ENCODE measurements at regions not wholly inside any gene's neighbourhood (a gene's known extent, or its start where the extent isn't known, plus 50 kb on each side); places are given as distances from the start of the nearest gene placed in this dataset.
"Not testable (repeated sequence)": the region's sequence is repeated elsewhere in the genome, so short reads cannot be mapped to it uniquely, and the experiment has no call there.

DNA sequence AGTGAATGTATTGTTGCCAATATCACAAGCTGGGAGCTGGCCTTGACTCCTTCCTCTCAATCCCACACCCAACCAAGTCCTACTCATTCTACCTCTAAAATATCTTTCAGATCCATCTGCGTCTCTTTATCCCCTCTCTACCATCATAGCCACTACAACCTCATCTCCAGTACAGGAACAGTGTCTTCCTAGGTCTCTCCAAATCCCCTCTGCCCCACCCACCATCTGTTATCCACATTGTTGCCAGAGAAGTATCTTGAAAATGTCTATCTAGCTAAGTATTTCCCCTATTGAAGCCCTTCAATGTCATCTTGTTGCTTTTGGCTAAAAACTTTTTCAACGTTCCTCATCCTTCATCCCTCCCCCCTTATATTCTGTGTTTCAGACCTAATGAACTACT, 244.7 kb downstream of the C12orf75 start:
- H3K27me3 Mint-ChIP-seq, result peaks cover 3% of the 10 kb centered on the region
- POLR2A ChIA-PET, result no interaction called here
- ATAC-seq (ENCODE audit: low read depth) (no peak), DNase-seq (no peak)
- no peak overlapping the region for H3K4me3 Mint-ChIP-seq
- H3K4me1 Mint-ChIP-seq, result no peaks in the 10 kb centered on the region
- no peaks in the 10 kb centered on the region for H3K9me3 Mint-ChIP-seq
- H3K36me3 Mint-ChIP-seq, result no peaks in the 10 kb centered on the region
- H3K27ac Mint-ChIP-seq, result no peak overlapping the region

DNA sequence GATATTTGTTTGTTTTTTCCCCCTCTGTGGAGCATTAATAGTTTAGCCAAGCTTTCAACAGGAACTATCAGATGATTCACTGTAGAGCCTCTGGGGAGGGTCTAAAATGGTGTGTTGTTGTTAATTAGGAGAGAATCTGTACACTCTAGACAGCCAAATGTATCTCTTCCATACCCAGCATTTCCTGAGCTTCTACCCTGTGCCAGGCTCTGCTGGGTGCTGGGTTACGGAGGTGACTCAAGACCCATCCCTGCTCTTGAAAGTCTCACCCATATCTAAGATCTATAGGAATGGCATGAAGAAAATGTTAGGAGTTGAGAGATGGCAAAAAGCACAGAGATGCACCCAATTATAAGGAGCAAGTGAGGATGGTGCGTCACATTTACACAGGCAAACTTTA, 245.8 kb downstream of the C12orf75 start:
- H3K4me1 Mint-ChIP-seq, result no peaks in the 10 kb centered on the region
- no peak overlapping the region for H3K4me3 Mint-ChIP-seq
- H3K9me3 Mint-ChIP-seq, result no peaks in the 10 kb centered on the region
- POLR2A ChIA-PET, result no interaction called here
- peaks cover 3% of the 10 kb centered on the region for H3K27me3 Mint-ChIP-seq
- no peaks in the 10 kb centered on the region for H3K36me3 Mint-ChIP-seq
- no peak overlapping the region for H3K27ac Mint-ChIP-seq
- ATAC-seq (ENCODE audit: low read depth), result no peak
- DNase-seq, result no peak

DNA sequence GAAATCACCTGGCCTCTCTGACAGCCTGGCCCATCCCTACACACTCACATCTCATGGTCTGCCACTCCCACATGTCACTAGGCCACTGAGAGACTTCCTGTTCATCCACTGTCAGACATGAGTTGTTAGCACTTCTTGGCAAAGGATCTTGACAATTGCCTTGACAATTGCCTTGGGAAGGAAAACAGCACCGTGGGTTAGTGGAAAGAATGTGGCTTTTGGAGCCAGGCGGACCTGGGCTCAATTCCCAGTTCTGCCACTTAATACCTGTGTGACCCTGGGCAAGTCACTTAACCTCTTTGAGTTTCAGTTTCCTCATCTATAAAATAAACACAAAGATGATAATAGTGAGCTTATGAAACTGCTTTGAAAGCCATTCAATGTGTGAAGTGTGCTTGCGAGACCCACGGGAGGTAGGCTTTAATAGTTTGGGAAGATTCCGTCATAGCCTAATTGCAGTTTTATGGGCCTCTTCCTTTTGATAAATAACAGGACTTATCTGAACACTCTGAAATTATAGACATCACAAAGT, 250.4 kb downstream of the C12orf75 start:
- DNase-seq (no peak), ATAC-seq (ENCODE audit: low read depth) (no peak)
- Mint-ChIP-seq H3K9me3 (no peaks in the 10 kb centered on the region), H3K4me3 (no peak overlapping the region), H3K36me3 (no peaks in the 10 kb centered on the region), H3K27me3 (peaks cover 7% of the 10 kb centered on the region), H3K4me1 (no peaks in the 10 kb centered on the region), H3K27ac (no peak overlapping the region)
- POLR2A ChIA-PET, result no interaction called here

DNA sequence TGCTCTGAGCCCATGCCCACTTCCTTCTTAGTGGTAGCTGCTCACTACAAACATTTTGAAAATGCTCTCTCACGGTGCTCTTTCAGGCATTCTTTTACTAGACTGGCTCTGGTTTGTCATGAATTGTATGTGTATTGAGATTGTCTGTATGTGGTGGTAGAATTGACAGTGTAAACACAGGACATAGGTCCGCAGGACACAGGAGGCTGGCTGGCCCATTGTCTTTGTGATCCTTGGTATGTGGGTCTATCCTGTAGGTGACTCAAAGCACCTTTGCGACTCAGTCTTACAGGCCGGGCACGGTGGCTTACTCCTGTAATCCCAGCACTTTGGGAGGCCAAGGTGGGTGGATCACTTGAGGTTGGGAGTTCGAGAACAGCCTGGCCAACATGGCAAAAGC, 250.9 kb downstream of the C12orf75 start:
- POLR2A ChIA-PET, result no interaction called here

DNA sequence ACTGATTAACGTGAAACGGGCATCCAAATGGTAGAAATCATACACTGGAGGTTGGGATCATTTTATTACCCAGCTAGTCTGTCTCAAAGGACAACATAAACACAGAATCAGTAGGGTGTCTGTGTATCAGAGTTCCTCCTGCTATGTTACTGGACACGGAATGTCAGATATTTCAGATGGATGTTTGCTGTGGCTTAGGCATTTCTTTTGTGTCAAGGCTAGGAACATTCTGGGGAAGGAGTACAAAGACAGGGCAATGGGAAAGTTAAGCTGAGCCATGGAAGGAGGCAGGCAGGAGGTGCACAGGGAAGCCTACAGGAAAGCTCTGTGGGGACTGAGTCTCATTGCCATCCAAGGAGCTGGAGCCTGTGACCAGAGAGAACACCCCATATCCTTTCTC, 254.6 kb downstream of the C12orf75 start:
- ATAC-seq (ENCODE audit: low read depth) (no peak), DNase-seq (no peak)
- no peaks in the 10 kb centered on the region for H3K4me1 Mint-ChIP-seq
- H3K4me3 Mint-ChIP-seq, result no peak overlapping the region
- H3K9me3 Mint-ChIP-seq, result no peaks in the 10 kb centered on the region
- peaks cover 9% of the 10 kb centered on the region for H3K27me3 Mint-ChIP-seq
- no peaks in the 10 kb centered on the region for H3K36me3 Mint-ChIP-seq
- H3K27ac Mint-ChIP-seq, result no peak overlapping the region
- POLR2A ChIA-PET, result no interaction called here

More for the DNA sequence above, 250.9 kb downstream of the C12orf75 start:
- peaks cover 11% of the 10 kb centered on the region for H3K27me3 Mint-ChIP-seq
- H3K27ac Mint-ChIP-seq, result no peak overlapping the region
- ATAC-seq (ENCODE audit: low read depth), result no peak
- no peaks in the 10 kb centered on the region for H3K36me3 Mint-ChIP-seq
- H3K4me3 Mint-ChIP-seq, result no peak overlapping the region
- DNase-seq, result no peak
- no peaks in the 10 kb centered on the region for H3K4me1 Mint-ChIP-seq
- no peaks in the 10 kb centered on the region for H3K9me3 Mint-ChIP-seq

DNA sequence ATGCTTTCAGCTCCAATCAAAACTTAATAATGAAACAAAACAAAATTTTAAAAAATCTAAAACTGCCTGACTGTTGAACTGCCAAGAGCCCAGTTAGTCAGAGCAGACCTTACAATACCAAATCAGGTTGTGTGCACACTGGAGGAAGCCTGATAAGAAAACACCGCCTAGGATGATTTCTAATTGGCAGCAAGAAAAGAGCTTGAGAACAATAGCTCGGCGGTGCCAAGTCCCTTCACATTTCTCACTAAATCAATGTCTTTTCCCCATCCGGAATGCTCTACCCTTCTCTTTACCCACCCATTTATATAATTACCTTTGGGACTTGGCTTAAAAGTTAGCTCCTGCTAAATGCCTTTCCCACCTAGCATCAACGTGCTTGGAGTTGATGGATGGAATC, 256.7 kb downstream of the C12orf75 start:
- no peaks in the 10 kb centered on the region for H3K4me1 Mint-ChIP-seq
- ATAC-seq (ENCODE audit: low read depth) (no peak), DNase-seq (no peak)
- H3K4me3 Mint-ChIP-seq, result no peak overlapping the region
- POLR2A ChIA-PET, result no interaction called here
- H3K36me3 Mint-ChIP-seq, result no peaks in the 10 kb centered on the region
- no peak overlapping the region for H3K27ac Mint-ChIP-seq
- peaks cover 9% of the 10 kb centered on the region for H3K27me3 Mint-ChIP-seq
- H3K9me3 Mint-ChIP-seq, result no peaks in the 10 kb centered on the region

DNA sequence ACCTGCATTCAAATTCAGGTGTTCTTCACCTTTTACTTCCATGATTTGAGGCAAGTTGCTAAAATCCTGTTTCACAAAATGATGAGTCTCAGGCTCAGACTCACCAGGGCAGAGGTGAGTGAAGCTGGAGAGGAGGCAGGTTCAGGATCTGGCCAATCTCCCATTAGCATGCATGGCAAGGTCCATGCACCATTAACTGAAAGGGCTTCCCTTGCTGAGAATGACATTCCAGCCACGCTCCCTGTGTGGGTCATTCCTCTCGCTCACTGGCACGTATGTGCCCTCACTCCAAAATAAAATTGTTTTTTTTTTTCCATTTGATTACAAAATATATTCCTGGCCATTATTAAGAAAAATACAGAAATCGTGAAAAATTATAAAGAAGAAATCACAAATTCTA, 257.6 kb downstream of the C12orf75 start:
- Mint-ChIP-seq H3K4me3 (no peak overlapping the region), H3K4me1 (no peaks in the 10 kb centered on the region), H3K27me3 (peaks cover 9% of the 10 kb centered on the region), H3K27ac (no peak overlapping the region), H3K9me3 (no peaks in the 10 kb centered on the region), H3K36me3 (no peaks in the 10 kb centered on the region)
- ATAC-seq (ENCODE audit: low read depth) (no peak), DNase-seq (no peak)
- POLR2A ChIA-PET, result no interaction called here

DNA sequence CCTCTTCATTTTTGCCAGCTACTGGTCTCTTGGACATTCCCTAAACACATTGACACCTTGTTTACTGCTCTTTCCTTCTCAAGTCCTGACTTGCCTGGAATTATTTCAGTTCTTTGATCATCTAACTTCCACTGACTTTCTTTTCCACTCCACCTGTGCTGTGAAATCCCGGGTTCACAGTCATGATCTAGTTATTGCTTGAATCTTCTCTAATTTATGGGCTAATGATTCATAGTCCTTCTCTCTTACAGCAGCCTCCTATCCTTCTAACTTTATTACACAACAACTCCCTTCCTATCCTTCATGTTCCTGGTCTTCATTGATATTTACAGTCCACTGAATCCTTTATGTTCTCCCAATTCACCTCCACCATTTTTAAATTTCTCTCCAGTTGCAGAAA, 260.1 kb downstream of the C12orf75 start:
- no peak overlapping the region for H3K4me3 Mint-ChIP-seq
- no peak overlapping the region for H3K27ac Mint-ChIP-seq
- ATAC-seq (ENCODE audit: low read depth) (no peak), DNase-seq (no peak)
- H3K27me3 Mint-ChIP-seq, result peaks cover 5% of the 10 kb centered on the region
- no peaks in the 10 kb centered on the region for H3K9me3 Mint-ChIP-seq
- H3K36me3 Mint-ChIP-seq, result no peaks in the 10 kb centered on the region
- POLR2A ChIA-PET, result no interaction called here
- no peaks in the 10 kb centered on the region for H3K4me1 Mint-ChIP-seq

DNA sequence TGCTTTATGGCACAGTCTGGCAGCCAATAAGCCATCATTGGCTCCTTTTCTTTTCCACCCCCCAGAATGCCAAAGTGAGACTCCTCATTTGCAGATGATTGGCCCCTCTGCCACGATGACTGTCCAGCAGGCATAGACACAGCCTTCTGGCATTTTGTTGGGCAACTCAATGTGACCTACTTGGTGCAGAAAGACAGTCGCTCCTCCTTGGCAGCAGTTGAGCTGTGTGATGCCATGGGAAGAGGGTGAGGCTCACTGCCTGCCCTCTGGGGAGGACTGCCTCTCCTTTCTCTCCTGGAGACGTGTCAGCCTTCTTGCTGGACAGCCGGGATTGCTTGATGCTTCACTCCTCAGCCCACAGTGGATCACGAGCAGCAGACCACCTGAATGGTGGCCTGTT, 264.9 kb downstream of the C12orf75 start:
- Mint-ChIP-seq H3K27me3 (no peaks in the 10 kb centered on the region), H3K4me3 (no peak overlapping the region), H3K4me1 (no peaks in the 10 kb centered on the region), H3K27ac (no peak overlapping the region), H3K9me3 (no peaks in the 10 kb centered on the region), H3K36me3 (no peaks in the 10 kb centered on the region)
- POLR2A ChIA-PET, result no interaction called here
- no peak for ATAC-seq (ENCODE audit: low read depth)
- DNase-seq, result no peak

DNA sequence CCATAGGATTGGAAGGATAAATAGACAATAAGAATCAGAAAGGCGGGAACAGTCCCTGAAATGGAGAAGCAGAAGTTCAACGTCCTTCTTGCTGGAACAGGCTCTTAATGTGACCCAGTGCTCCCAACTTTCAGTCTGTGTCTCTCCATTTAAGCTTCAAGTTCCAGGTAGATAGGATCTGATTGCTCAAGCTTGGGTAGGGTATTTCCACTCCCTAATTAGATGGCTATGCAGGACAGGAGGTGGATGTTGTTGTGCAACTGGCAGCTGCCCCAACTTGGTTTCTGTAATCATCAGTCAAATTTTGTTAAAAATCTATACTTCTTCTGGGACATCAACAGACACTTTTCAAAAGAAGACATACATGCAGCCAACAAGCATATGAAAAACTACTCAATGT, 266.2 kb downstream of the C12orf75 start:
- H3K27ac Mint-ChIP-seq, result no peak overlapping the region
- ATAC-seq (ENCODE audit: low read depth) (no peak), DNase-seq (no peak)
- POLR2A ChIA-PET, result no interaction called here
- H3K9me3 Mint-ChIP-seq, result no peaks in the 10 kb centered on the region
- no peaks in the 10 kb centered on the region for H3K36me3 Mint-ChIP-seq
- no peaks in the 10 kb centered on the region for H3K4me1 Mint-ChIP-seq
- no peaks in the 10 kb centered on the region for H3K27me3 Mint-ChIP-seq
- H3K4me3 Mint-ChIP-seq, result no peak overlapping the region

DNA sequence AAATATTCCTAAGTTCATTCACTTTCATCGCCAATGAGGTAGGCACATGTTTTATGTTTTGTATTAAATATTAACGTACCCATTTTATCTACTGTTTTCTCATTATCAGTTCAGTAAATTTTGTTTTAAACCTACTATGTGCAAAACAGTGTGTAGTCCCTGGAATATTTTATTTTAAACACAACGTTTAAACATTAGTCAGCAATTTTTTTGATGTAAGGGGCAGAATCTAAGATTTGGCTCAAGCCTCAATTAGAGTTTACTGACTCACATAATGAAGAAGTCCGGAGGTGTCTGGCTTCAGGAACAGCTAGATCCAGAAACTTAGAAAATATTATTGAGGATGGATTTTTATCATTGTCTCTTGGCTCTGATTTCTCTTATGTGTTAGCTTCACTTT, 267.5 kb downstream of the C12orf75 start:
- Mint-ChIP-seq H3K4me1 (no peaks in the 10 kb centered on the region), H3K4me3 (no peak overlapping the region), H3K27me3 (peaks cover 3% of the 10 kb centered on the region), H3K36me3 (no peaks in the 10 kb centered on the region), H3K9me3 (no peaks in the 10 kb centered on the region), H3K27ac (no peak overlapping the region)
- DNase-seq, result no peak
- no peak for ATAC-seq (ENCODE audit: low read depth)
- POLR2A ChIA-PET, result no interaction called here

DNA sequence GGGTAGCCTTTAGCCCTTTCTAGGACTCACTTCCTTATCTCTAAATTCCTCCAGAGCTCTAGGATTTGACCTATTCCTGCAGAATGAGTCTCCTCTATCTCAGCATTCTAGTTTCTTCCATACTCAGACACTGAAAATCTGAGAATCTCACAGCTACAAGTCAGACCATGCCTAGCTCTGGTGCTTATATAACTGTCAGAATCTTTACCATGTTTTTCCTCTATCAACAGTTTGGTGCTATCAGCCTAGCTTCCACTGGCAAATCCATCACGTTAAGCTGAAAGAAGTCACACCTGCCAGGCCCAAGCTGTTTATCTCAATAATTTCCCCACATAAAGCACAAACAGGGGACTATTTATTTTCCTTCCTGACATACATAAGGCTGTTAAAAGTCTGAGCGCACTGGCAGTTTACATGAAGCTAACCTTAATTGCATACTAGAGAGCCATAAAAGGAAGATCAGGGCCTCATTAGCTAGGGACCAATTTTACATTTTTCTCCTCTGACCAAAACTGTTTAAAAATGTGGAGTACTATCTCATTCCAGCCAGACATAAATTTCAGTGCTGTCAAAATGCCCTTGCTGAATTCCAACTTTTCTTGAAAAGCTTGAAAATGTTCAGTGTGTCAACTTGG, 270.5 kb downstream of the C12orf75 start:
- DNase-seq (no peak), ATAC-seq (ENCODE audit: low read depth) (no peak)
- no peak overlapping the region for H3K4me3 Mint-ChIP-seq
- peaks cover 3% of the 10 kb centered on the region for H3K27me3 Mint-ChIP-seq
- H3K4me1 Mint-ChIP-seq, result no peaks in the 10 kb centered on the region
- no peaks in the 10 kb centered on the region for H3K36me3 Mint-ChIP-seq
- no peak overlapping the region for H3K27ac Mint-ChIP-seq
- POLR2A ChIA-PET, result no interaction called here
- no peaks in the 10 kb centered on the region for H3K9me3 Mint-ChIP-seq

DNA sequence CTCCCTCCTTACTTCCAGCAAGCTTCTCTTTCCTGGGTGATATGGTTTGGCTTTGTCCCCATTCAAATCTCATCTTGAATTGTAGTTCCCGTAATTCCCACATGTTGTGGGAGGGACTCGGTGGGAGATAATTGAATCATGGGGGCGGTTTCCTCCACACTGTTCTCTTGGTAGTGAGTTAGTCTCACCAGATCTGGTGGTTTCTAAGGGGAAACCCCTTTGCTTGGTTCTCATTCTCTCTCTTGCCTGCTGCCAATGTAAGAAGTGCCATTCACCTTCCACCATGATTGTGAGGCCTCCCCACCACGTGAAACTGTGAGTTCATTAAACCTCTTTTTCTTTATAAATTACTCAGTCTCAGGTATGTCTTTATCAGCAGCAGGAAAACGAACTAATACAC, 271.8 kb downstream of the C12orf75 start:
- H3K9me3 Mint-ChIP-seq; POLR2A ChIA-PET; H3K27ac Mint-ChIP-seq; H3K4me3 Mint-ChIP-seq; DNase-seq; H3K4me1 Mint-ChIP-seq; ATAC-seq (ENCODE audit: low read depth); H3K27me3 Mint-ChIP-seq; H3K36me3 Mint-ChIP-seq: not testable (repeated sequence)

DNA sequence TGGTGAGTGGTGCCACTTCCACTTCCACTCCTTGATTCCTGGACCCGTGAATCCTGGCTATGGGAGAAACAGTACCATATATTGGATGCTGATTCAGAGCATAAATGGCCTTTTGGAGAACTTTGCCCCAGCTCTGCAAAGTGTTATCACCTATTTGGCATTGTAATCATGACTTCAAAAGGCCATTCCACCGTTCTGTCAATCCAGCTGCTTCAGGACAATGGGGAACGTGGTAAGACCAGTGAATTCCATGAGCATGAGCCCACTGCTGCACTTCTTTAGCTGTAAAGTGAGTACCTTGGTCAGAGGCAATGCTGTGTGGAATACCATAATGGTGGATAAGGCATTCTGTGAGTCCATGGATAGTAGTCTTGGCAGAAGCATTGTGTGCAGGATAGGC, 273.8 kb downstream of the C12orf75 start:
- H3K4me1 Mint-ChIP-seq; DNase-seq; ATAC-seq (ENCODE audit: low read depth); H3K36me3 Mint-ChIP-seq; H3K27me3 Mint-ChIP-seq; H3K9me3 Mint-ChIP-seq; H3K4me3 Mint-ChIP-seq; H3K27ac Mint-ChIP-seq; POLR2A ChIA-PET: not testable (repeated sequence)

DNA sequence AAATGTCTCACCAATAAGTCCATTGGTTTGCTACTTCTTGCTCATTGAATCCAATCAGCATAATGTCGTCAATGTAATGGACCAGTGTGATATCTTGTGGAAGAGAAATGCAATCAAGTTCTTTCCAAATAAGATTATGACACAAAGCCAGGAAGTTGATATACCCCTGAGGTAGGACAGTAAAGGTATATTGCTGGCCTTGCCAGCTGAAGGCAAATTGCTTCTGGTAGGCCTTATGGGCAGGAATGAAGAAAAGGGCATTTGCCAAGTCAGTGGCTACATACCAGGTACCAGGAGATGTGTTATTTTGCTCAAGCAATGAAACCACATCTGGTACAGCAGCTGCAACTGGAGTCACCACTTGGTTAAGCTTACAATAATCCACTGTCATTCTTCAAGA, 276.1 kb downstream of the C12orf75 start:
- H3K36me3 Mint-ChIP-seq; H3K27me3 Mint-ChIP-seq; H3K27ac Mint-ChIP-seq; POLR2A ChIA-PET; H3K4me3 Mint-ChIP-seq; H3K9me3 Mint-ChIP-seq; DNase-seq; ATAC-seq (ENCODE audit: low read depth); H3K4me1 Mint-ChIP-seq: not testable (repeated sequence)
